GM18951 (cell line): ENCODE measurements at regions not wholly inside any gene's neighbourhood (a gene's known extent, or its start where the extent isn't known, plus 50 kb on each side); places are given as distances from the start of the nearest gene placed in this dataset.

Experiments used
- POLR2A ChIP-seq: IDR thresholded peaks from 4 replicates; pipeline ENCODE4 v1.6.1; 2011; ENCODE audit warnings: mild to moderate bottlenecking; ENCODE audit not compliant: insufficient read length, insufficient read depth; ENCODE audit errors: extremely low read depth
- in situ Hi-C: fragments of 300-500 bp; cut with MboI; formaldehyde crosslinking; loops from one replicate; pipeline ENCODE4 v1.12.0; 2022; ENCODE audit warnings: low sequenced_read_pairs, mixed read lengths, inconsistent platforms; ENCODE audit not compliant: unreplicated experiment

DNA sequence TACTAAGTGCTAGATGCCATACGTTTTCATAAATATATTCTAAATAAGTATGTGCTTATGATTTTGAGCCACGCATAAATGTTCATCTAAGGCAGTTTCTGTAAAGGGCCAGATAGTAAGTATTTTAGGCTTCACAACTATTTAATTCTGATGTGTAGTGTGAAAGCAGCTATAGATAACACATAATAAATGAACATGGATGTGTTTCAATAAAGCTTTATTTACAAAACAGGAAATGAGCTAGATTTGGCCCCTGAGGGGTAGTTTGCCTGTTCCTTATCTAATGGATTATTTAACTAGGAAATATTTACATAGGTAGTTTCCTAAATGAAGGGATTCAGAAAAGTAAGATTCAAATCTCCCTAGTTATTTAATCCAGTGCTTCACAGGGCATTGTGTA is 557.6 kb upstream of the PKN2 start:
- in situ Hi-C loops: no loop called here

DNA sequence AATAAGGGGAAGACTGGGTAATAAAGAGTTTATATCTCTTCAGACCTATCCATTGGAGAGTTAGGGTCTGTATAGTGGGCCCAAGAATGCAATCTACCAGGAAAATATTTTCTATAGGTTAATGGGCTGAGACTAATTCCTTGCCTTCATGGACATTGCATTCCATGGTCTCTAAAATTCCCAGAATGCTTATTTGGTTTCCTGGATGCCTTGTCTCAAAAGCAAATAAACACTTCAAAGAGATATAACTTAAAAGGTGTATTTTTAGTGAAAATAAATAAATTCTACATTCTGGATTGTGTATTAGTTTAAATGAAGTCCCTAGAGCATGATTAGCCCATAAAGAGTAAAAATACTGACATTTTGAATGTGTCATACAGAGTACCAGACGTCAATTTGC is 550.1 kb upstream of the PKN2 start:
- in situ Hi-C loops: no loop called here
- TF ChIP-seq POLR2A: no peak

More for the DNA sequence above, 557.6 kb upstream of the PKN2 start:
- TF ChIP-seq POLR2A: no peak

DNA sequence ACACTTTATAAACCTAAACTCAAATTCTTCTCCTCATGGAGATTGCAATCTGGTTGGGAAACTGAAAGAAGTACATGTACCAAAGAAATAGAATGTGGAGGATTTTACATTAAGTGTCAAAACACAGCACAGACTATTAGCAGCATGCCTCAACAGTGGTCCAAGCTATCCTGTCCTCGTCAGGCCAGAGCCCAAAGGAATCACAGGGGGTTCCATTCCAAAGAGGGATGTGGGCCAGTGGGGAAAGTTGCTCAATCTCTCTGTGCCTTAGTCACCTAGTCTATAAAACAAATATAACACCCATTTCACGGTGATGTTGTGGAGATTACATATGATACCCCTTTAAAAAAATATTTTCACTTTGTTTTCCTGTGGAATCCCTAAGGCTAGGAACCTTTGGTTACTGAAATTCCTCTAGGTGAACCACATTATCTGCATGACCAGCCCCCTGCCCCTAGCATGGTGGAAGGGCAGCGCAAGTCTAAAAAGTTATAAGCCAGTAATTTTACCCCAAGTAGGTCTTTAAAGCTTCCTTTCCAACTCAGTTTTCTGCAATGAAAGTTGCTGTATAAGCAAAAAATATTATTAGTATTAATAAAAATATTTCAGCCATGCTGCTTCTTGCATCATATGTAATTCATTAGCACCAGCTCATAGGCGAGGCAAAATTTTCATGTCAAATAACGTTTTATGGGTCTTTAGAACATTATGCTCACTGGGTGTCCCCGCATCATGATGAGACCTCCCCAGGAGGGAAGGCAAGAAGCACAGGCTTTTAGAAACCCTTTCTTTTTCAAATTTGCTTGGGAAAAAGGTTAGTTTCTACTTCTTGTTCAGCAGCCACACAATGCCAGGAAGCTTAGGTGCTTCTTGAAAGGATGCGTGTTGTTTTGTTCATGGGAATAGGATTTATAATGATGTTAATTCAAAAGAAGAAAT is 548.8 kb upstream of the PKN2 start:
- in situ Hi-C loops: no loop called here
- no peak for TF ChIP-seq POLR2A

DNA sequence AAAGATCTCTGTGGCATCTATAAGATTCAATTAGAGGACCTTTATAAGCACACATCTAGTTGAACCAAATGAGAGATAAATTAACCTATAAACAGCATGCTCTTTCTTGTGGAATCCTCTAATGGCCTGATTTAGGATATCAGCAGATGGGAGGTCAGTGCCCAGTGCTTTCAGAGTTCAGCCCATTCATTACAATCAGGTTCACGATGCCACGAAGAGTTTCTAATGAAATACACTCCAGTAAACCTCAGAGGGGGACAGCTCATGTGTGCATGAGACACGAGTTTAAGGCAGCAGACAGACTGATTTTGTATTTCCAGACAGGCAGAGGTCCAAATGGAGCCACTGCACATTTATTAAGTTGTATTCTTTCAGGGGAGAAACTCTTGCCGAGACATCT is 544.4 kb upstream of the PKN2 start:
- no peak for TF ChIP-seq POLR2A
- in situ Hi-C loops: no loop called here

DNA sequence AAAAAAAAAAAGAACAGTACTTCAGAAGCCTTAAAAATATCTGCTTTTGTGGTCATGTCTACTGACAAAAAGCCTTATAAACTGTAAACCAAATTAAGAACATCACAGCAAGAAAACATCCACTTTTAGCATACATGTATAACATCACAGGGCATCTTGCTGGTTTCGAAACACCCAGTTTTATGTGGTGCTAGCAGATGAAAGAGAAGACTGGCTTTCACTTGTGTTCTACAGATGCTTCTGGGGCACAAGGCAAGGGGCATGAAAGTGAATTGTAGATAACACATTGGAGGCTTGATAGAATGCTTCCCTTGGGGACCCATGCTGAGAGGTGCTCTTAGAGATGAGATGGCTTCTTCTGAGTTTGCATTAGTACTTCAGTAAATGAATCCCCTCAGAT is 543.7 kb upstream of the PKN2 start:
- TF ChIP-seq POLR2A: no peak
- in situ Hi-C loops: no loop called here

DNA sequence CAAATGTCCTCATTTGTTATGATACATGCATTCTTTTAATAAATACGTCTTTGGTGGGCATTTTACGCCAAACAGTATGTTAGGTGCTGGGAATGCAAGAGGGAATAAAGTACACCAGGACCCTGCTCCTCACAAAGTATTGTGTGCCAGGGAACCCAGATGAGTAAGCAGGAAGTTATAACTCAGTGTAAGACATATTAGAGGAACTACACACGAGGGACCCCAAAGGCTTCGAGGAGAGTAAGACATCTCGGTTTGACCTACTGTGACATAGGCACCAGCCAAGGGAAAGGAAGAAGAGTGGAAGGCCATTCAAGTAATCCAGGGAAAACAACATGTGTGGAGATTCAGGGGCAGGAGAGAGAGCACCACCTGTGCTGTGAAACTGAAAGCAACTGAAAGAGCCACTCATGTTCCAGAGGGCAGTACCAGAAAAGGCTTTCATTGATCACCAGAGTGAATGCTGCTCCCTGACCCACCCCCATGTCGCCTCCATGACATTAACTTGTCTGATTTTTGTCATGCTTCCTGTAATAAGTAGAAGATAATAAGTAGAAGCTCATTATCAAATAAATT is 542.5 kb upstream of the PKN2 start:
- in situ Hi-C loops: no loop called here
- no peak for TF ChIP-seq POLR2A

DNA sequence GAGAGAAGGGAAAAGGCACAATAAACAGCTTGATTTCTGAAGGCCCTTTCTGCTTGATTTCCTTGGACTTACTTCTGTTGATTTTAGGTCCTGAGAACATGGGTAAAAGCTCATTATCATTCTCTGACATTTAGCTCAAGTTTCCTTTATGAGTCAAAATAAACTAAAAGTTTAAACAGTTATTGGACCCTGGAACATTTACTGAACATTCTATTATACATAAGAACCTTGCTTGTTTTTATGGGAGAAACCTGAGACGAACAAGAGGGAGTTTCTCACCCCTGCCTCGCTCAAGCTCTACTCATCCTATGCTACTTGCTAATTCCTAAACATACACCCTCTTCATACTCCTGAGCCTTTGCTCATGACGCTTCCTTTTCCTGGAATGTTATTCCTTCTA is 538.3 kb upstream of the PKN2 start:
- in situ Hi-C loops: no loop called here

DNA sequence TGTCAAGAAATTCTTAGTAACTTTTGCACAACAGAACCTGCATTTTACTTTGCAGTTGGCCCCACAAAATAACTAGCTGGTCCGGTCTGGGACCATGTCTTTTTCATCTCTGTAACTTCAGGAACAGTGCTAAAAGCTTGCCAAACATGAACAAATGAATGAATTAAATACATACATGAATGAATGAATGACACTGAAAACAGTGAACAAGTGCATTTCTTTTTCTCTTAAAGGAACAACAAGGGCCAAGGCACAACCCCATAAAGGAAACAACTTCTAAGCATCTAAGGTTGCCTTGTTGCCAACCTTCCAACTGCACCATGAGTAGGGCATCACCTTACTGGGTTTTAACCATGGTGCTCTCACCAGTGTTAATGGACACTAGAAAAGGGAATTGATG is 534.4 kb upstream of the PKN2 start:
- no peak for TF ChIP-seq POLR2A
- in situ Hi-C loops: no loop called here

More for the DNA sequence above, 538.3 kb upstream of the PKN2 start:
- TF ChIP-seq POLR2A: no peak

DNA sequence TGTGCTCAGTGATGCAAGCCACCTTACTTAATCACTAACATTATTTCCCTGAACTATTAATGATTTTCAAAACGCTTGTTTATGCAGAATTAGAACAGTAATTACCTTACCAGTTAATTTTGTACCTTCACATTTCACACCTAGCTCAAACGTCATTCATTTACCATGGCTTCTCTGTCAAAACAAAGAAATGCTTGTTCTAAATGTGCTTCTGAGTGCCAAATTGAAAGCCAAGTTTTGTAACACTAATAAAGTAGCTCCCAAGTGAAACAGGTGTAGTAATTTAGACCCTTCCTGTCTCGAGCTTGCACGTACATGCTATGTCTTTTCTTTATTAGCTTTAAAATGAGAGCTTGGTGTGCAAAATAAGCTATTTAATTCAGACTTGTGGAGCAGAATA is 533.7 kb upstream of the PKN2 start:
- in situ Hi-C loops: no loop called here
- TF ChIP-seq POLR2A: no peak

DNA sequence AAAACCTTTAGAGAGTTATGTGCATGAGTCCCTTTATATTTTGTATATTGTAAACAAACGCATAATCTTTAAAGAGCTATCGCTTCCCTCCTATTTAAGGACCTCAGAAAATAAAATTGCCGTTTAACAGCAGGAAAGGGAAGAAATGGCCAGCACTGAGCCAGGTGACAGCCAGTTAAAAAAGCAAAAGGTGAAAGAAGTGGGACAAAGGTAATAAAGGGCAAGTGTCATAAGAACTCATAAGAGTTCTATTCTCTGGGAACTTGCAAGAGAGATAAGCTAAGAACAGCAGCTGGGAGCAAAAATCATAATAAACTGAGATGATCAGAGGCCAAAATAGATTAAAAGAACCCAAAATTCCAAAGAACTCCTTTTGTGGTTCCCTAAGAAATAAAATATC is 520.9 kb upstream of the PKN2 start:
- in situ Hi-C loops: no loop called here
- no peak for TF ChIP-seq POLR2A

DNA sequence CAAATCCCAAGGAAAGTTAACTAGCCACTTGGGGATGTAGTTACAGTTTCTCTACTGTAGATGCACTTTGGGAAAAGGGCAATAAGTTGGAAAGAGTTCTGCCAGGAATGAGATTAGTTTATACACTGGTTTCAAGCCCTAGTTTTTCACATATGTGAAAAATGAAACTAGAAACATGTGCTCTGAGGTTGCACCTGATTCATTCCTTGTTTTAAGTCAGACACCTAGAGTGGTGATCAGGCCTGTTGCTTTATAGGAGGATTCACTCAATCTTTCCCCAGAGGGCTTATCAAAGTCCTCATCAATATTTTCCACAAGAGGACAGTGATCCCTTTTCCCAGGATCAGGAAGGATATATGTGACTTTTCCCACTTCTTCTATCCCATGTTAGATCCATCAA is 515.9 kb upstream of the PKN2 start:
- TF ChIP-seq POLR2A: no peak
- in situ Hi-C loops: no loop called here

DNA sequence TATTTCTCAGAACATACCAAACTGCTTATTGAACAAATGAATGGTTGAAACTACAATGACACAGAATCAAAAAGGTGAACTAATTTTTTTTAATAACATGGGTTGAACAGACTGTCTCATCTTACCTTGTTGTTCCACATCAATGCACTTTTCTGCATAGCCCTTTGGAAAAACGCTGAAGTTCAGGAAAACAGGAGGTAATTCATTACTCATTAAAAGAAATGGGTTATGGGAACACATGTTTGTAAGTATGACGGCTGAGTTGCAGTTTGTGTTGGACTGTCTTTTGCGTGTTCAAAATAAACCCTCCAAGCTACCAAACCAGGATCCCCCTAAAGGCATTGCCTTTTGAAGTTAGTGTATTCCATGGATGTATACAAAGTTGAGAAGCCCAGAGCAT is 514.9 kb upstream of the PKN2 start:
- no peak for TF ChIP-seq POLR2A
- in situ Hi-C loops: no loop called here

DNA sequence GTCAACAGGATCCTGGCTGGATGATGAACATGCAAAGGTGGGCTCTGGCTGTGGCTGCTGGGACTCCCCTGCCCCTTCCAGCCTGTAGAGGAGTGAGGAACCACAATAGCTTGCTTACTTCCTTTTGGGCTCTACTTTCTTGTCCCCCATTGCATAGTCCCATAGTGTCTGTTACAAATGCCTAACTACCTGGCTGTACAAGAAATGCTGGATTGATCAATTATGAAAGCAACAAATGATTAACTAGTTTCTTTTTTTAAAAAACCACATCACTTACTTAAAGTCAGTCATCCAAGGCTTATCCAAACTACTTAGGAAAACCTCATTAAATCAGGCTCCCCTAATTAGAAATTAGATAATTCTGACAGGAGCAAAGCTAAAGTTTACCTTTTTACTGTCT is 514.1 kb upstream of the PKN2 start:
- no peak for TF ChIP-seq POLR2A
- in situ Hi-C loops: no loop called here

DNA sequence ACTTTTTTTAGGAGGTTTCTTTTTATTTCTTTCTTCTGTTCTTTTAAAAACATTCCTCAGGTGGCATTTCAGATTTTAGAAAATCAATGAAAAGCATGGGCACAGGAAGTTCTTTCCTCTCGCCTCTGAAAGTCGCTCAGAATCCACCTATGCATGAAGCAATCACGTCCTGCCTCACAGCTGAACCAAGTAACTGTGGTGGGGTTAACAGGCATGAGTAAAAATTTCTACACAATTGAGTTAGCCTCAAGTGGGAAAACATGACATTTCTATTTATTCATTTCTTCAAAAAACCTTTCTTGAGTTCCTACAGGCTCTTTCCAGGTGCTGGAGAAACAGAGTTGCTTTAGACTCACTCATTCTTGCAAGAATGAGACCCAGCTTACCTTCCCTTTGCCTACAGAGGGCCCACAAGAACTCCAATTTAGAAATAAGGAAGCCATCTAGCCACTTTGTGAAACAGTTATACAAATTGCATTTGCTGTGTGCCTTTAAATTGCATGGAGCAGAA is 508.9 kb upstream of the PKN2 start:
- in situ Hi-C loops: no loop called here

DNA sequence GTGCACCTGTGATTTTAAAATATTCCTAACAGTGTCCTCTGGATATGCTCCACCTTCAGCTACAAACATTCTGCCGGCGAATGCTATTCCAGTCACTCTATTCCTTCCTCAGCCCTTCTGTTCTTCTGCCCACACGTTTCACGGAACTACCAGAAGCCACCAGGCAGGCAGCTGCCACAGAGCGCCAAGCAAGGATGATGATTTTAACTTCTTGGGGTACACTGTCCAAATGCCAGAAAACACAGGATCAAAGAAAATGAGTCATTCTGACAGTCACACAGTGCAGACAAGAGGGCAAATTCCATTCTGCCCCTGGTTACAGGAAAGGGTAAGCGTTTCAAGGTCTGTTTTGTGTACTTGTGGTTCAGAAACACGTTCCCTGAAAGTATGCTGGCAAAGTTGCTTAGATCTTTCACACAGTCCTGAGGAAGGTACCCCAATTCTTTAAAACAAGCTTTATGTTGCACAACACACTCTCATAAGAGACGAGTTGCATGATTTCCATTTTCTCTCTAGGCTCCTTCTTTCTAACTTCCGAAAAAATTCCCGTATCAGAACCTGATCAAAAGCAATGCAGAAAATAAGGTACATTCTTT is 508.3 kb upstream of the PKN2 start:
- in situ Hi-C loops: no loop called here

More for the DNA sequence above, 508.9 kb upstream of the PKN2 start:
- TF ChIP-seq POLR2A: no peak

More for the DNA sequence above, 508.3 kb upstream of the PKN2 start:
- TF ChIP-seq POLR2A: no peak
